ENCODE measurements at regions not wholly inside any gene's neighbourhood (a gene's known extent, or its start where the extent isn't known, plus 50 kb on each side); places are given as distances from the start of the nearest gene placed in this dataset.

- no peak for DNase-seq (ENCODE audit: low read depth, low spot score)
- ChIA-PET POLR2A (no interaction called here), CTCF (no interaction called here)
- no peak overlapping the region for H3K4me3 ChIP-seq (ENCODE audit: low read depth, low read length)
- no peak for TF ChIP-seq CTCF (IDR thresholded peaks at IDR 0.05; ENCODE audit: insufficient read depth, low read length, missing control alignments)
These were observed 404.7 kb upstream of the DAB2 start for GRCh38 chr5:39829441-39829840.

- no peak overlapping the region for H3K4me3 ChIP-seq (ENCODE audit: low read depth, low read length)
- ChIA-PET CTCF (no interaction called here), POLR2A (no interaction called here)
- no peak for DNase-seq (ENCODE audit: low read depth, low spot score)
- TF ChIP-seq CTCF (IDR thresholded peaks at IDR 0.05; ENCODE audit: insufficient read depth, low read length, missing control alignments), result no peak
These were observed 401.3 kb upstream of the DAB2 start for GRCh38 chr5:39826051-39826450.

DNA sequence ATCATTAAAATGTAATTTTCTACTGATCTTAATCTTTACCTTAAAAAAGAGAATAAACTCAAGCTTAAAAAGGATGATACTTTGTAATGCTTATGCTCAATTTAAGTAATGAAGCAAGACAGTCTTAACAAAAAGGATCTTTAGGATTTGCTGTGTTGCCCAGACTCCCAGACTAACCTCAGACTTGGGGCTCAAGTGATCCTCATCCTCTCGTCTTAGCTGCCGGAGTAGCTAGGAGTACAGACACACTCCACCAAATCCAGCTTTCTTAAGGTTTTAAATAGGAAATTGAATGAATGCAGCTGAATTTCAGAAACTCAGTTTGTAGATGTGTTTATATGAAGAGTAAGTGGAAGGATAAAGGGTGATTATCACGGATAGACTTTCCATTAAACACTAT lies 400.5 kb upstream of the DAB2 start:
- H3K4me3 ChIP-seq (ENCODE audit: low read depth, low read length), result no peak overlapping the region
- no peak for DNase-seq (ENCODE audit: low read depth, low spot score)
- ChIA-PET CTCF (no interaction called here), POLR2A (no interaction called here)
- TF ChIP-seq CTCF (IDR thresholded peaks at IDR 0.05; ENCODE audit: insufficient read depth, low read length, missing control alignments), result no peak

GRCh38 chr5:39822020-39822419 lies 397.2 kb upstream of the DAB2 start:
- ChIA-PET POLR2A (no interaction called here), CTCF (no interaction called here)

GRCh38 chr5:39816866-39817265 lies 392.1 kb upstream of the DAB2 start:
- no peak for TF ChIP-seq CTCF (IDR thresholded peaks at IDR 0.05; ENCODE audit: insufficient read depth, low read length, missing control alignments)
- CTCF ChIA-PET, result no interaction called here
- H3K4me3 ChIP-seq (ENCODE audit: low read depth, low read length), result no peak overlapping the region
- no peak for DNase-seq (ENCODE audit: low read depth, low spot score)
- POLR2A ChIA-PET, result no interaction called here

More at GRCh38 chr5:39822020-39822419, 397.2 kb upstream of the DAB2 start:
- no peak for TF ChIP-seq CTCF (IDR thresholded peaks at IDR 0.05; ENCODE audit: insufficient read depth, low read length, missing control alignments)
- no peak overlapping the region for H3K4me3 ChIP-seq (ENCODE audit: low read depth, low read length)
- DNase-seq (ENCODE audit: low read depth, low spot score), result no peak

GRCh38 chr5:39816156-39816845 lies 391.5 kb upstream of the DAB2 start:
- POLR2A ChIA-PET, result no interaction called here
- no peak for DNase-seq (ENCODE audit: low read depth, low spot score)
- TF ChIP-seq CTCF (IDR thresholded peaks at IDR 0.05; ENCODE audit: insufficient read depth, low read length, missing control alignments), result no peak
- H3K4me3 ChIP-seq (ENCODE audit: low read depth, low read length), result no peak overlapping the region
- CTCF ChIA-PET, result no interaction called here
